Right atrium auricular region (tissue), 2 donors: ENCODE measurements at regions not wholly inside any gene's neighbourhood (a gene's known extent, or its start where the extent isn't known, plus 50 kb on each side); places are given as distances from the start of the nearest gene placed in this dataset.

ENCODE experiments used
- DNase-seq: peaks from one replicate; pipeline ENCODE4 v3.0.0-alpha.2; 2019; ENCODE audit warnings: low spot score
- H3K27ac ChIP-seq, 2 donors: fragments of 200-600 bp; sonication (generic); 1 replicate in 1 of 2; 2 replicates in 1 of 2; pipeline ENCODE4 v1.5.1; 2016 to 2019
- H3K27me3 ChIP-seq, 2 donors: fragments of 200-600 bp; sonication (generic); one replicate each; pipeline versions ENCODE4 v1.5.1 to v1.6.0; 2017 to 2019
- H3K36me3 ChIP-seq: fragments of 200-600 bp; sonication (generic); one replicate; pipeline ENCODE4 v1.5.1; 2016
- H3K4me1 ChIP-seq, 2 donors: fragments of 200-600 bp; sonication (generic); one replicate each; pipeline versions ENCODE4 v1.5.1 to v1.6.0; 2017 to 2019
- H3K4me3 ChIP-seq, 2 donors: fragments of 200-600 bp; sonication (generic); 1 replicate in 1 of 2; 2 replicates in 1 of 2; pipeline ENCODE4 v1.5.1; 2017 to 2019; ENCODE audit warnings: mild to moderate bottlenecking in 1 of 2, moderate library complexity in 1 of 2
- H3K9me3 ChIP-seq, 2 donors: fragments of 200-600 bp; sonication (generic); one replicate each; pipeline ENCODE4 v1.5.1; 2019
- TF ChIP-seq, protein P1 (sequence below), 2 donors: fragments of 200-600 bp; sonication (generic); IDR thresholded peaks; one replicate each; pipeline ENCODE4 v1.5.1; 2019; ENCODE audit warnings: antibody characterized with exemption in 2 of 2

- TF ChIP-seq, protein P1, sequence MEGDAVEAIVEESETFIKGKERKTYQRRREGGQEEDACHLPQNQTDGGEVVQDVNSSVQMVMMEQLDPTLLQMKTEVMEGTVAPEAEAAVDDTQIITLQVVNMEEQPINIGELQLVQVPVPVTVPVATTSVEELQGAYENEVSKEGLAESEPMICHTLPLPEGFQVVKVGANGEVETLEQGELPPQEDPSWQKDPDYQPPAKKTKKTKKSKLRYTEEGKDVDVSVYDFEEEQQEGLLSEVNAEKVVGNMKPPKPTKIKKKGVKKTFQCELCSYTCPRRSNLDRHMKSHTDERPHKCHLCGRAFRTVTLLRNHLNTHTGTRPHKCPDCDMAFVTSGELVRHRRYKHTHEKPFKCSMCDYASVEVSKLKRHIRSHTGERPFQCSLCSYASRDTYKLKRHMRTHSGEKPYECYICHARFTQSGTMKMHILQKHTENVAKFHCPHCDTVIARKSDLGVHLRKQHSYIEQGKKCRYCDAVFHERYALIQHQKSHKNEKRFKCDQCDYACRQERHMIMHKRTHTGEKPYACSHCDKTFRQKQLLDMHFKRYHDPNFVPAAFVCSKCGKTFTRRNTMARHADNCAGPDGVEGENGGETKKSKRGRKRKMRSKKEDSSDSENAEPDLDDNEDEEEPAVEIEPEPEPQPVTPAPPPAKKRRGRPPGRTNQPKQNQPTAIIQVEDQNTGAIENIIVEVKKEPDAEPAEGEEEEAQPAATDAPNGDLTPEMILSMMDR (IDR thresholded peaks at IDR 0.05) = no peak
- no peak overlapping the region for H3K4me3 ChIP-seq
- no peak overlapping the region for H3K27ac ChIP-seq
- H3K36me3 ChIP-seq = no peaks in the 10 kb centered on the region
- DNase-seq = no peak
- H3K27me3 ChIP-seq = no peaks in the 10 kb centered on the region
- H3K9me3 ChIP-seq = no peaks in the 10 kb centered on the region
- H3K4me1 ChIP-seq = no peaks in the 10 kb centered on the region
Observed at GRCh38 chr5:20678814-20679298, 690.9 kb upstream of the CDH18 start.

- no peak for DNase-seq
- Histone ChIP-seq H3K27me3 (no peaks in the 10 kb centered on the region), H3K4me1 (no peaks in the 10 kb centered on the region), H3K4me3 (no peak overlapping the region), H3K27ac (no peak overlapping the region), H3K9me3 (no peaks in the 10 kb centered on the region), H3K36me3 (no peaks in the 10 kb centered on the region)
- TF ChIP-seq, protein P1 (IDR thresholded peaks at IDR 0.05) = no peak
Observed at GRCh38 chr5:20678386-20678785, 690.4 kb upstream of the CDH18 start.

GRCh38 chr5:20660588-20660987 lies 672.6 kb upstream of the CDH18 start:
- no peaks in the 10 kb centered on the region for H3K9me3 ChIP-seq
- H3K4me3 ChIP-seq = no peak overlapping the region
- TF ChIP-seq, protein P1 (IDR thresholded peaks at IDR 0.05) = no peak
- no peak for DNase-seq
- no peaks in the 10 kb centered on the region for H3K27me3 ChIP-seq
- no peaks in the 10 kb centered on the region for H3K36me3 ChIP-seq
- H3K27ac ChIP-seq = no peak overlapping the region
- H3K4me1 ChIP-seq = no peaks in the 10 kb centered on the region

- no peak for DNase-seq
- TF ChIP-seq, protein P1 (IDR thresholded peaks at IDR 0.05) = no peak
- Histone ChIP-seq H3K27ac (no peak overlapping the region), H3K9me3 (no peaks in the 10 kb centered on the region), H3K4me3 (no peak overlapping the region), H3K4me1 (no peaks in the 10 kb centered on the region), H3K27me3 (no peaks in the 10 kb centered on the region), H3K36me3 (no peaks in the 10 kb centered on the region)
Observed at GRCh38 chr5:20656262-20656661, 668.3 kb upstream of the CDH18 start.

GRCh38 chr5:20655211-20655610 lies 667.2 kb upstream of the CDH18 start:
- no peak for DNase-seq
- H3K9me3 ChIP-seq = no peaks in the 10 kb centered on the region
- no peaks in the 10 kb centered on the region for H3K4me1 ChIP-seq
- TF ChIP-seq, protein P1 (IDR thresholded peaks at IDR 0.05) = no peak
- no peak overlapping the region for H3K27ac ChIP-seq
- H3K36me3 ChIP-seq = no peaks in the 10 kb centered on the region
- H3K27me3 ChIP-seq = no peaks in the 10 kb centered on the region
- H3K4me3 ChIP-seq = no peak overlapping the region

- DNase-seq = no peak
- H3K9me3 ChIP-seq = no peaks in the 10 kb centered on the region
- TF ChIP-seq, protein P1 (IDR thresholded peaks at IDR 0.05) = no peak
- H3K36me3 ChIP-seq = no peaks in the 10 kb centered on the region
- H3K4me3 ChIP-seq = no peak overlapping the region
- no peaks in the 10 kb centered on the region for H3K27me3 ChIP-seq
- no peaks in the 10 kb centered on the region for H3K4me1 ChIP-seq
- H3K27ac ChIP-seq = no peak overlapping the region
Observed at GRCh38 chr5:20654746-20655145, 666.7 kb upstream of the CDH18 start.
